GM19452 (cell line): ENCODE measurements at regions not wholly inside any gene's neighbourhood (a gene's known extent, or its start where the extent isn't known, plus 50 kb on each side); places are given as distances from the start of the nearest gene placed in this dataset.
"Not testable (repeated sequence)": the region's sequence is repeated elsewhere in the genome, so short reads cannot be mapped to it uniquely, and the experiment has no call there.

Source experiments
- ATAC-seq: cut with Tn5 transposase; IDR thresholded peaks from one replicate; pipeline ENCODE4 v1.9.1; 2021; ENCODE audit not compliant: unreplicated experiment

DNA sequence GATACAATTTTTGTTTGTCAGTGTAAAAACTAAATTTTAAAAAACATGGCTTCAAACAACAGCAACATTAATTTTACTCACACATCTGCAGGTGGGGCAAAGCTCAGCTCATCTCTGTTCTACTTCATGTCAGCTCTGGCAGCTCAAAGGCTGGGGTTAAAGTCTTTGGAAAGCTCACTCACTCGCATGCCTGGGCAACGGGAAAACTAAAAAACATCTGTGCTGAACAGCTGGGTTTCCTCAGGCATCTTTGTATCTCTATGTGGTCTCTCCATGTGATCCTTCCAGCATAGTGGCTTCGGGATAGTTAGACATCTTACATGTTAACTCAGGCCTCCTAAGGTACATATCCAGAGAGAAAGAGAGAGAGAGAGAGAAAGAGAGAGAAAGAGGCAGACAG is 499.6 kb downstream of the RFPL4B start:
- no peak for ATAC-seq

DNA sequence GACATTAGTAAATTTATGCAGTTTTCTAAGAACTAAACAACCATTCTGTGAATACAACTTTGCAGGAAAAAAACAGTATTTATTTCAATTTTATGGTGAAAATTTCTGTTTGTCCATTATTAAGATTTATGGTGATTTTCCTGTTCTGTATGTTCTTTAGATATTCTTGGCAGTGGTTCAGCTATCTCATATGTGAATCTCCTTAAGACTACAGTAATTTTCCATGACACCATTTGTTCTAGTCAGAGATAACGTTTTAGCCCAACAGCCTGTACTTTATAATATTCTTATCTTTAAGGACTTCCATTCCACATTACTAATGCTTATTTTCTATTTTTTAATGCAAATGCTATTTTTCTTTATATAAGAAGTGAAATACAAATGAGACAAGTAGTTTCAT is 504.0 kb downstream of the RFPL4B start:
- no peak for ATAC-seq

DNA sequence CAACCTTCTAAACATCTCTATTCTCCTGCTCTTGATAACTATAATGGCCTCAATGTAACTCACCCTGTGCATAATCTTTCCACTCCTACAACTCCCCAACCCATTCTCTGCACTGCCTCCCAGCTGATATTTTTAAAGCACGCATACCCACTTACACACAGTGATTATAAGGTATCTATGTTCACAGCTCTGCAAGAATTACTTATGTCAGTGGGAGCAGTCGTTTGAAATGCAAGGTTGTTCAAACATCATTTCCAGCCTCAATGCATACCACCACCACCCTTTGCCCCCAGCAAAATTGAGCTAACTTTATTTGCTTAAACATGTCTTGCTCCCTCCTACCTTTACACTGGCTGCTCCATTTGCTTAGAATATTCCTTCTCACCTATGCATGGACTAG is 506.0 kb downstream of the RFPL4B start:
- ATAC-seq, result no peak

DNA sequence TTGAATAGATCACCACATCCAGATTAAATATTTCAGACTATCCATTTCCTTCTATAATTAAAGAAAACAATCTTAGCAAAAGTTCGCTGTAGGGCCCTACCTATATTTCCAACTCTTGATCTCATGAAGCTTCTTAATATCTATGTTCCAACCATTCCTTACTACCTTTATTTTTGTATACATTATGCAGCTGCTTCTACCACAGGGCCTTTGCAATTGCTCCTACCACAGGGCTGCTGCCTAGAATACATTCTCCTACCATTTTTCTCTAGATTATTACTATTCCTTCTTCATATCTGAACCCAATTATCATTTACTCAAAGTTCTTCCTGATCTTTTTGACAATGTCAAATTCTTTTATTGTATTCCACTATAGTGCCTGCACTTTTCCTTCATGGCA is 516.6 kb downstream of the RFPL4B start:
- ATAC-seq, result no peak

DNA sequence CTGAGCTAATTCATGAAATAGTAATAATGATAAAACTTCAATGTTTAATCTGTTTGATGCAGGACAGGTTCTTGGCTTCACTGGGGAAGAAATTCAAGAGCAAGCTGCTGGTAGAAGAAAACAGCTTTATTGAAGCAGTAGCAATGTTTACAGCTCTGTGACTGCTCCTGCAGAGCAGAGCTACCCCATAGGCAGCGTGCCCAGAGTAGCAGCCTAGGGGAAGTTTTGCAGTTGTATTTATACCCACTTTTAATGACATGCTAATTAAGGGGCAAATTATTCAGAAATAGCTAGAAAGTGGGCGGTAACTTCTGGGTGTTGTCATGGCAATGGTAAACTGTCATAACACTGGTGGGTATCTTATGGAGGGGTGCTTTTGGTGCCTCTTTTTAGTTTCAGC is 518.0 kb downstream of the RFPL4B start:
- ATAC-seq, result no peak

DNA sequence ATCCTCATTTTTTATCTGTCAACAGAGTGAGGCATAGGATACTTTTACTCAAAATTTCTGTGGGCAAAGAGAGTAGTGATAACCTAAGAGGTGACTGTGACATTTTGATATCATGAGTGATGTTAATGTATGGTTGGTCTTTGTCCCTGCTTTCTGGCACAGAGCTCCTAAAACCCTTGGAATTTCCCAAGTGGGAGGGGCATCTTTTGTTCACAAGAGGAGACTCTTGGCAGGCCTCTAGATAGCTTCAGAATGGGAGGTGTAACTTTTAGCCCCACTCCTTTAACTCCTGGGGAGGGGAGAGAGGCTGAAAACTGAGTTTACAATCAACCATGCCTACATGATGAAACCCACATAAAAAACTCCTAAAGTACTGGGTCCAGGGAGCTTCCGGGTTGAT is 527.8 kb downstream of the RFPL4B start:
- ATAC-seq, result no peak

DNA sequence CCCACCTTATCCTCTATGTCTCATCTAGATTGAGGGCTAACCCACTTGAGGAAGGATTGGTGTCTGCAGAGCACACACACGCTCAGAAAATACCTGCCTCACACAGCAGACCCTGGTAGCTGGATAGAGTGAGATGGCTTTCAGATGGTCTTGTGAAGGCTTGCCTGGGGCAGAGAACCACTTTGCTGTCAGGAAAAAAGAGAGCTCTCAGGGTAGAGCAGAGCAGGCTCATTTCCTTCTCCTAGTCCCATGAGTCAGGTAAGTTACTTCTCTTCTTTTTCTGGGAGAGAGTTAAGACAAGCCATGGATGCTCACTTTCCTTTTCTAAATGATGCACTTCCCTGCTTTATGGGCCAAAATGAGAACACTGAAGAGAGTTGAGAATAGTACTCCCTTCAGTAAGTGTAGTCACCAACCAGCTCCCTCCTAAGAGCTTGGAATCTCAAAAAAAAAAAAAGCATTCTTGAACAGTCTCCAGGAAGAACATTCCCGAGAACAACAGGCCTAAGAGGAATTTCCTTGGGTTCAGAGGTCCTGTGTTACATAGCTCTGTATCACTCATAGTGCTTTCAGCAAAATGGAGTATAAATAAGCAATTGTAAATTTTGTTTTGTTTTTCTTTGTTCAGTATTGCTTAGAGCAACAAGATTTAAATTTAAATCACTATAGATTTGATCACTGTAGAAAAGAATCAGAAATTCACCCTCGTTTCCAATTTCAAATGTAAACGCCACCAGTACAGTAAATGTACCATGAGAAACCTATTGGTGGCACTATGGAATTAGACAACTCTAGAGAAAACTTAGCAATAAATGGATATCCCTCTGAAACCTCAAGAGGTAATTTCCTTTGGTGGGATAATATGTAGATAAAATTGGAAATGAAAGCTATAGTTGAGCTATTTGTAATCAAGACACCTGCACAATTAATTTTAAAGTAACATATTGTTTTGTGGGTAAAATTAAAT is 530.3 kb downstream of the RFPL4B start:
- ATAC-seq, result no peak

DNA sequence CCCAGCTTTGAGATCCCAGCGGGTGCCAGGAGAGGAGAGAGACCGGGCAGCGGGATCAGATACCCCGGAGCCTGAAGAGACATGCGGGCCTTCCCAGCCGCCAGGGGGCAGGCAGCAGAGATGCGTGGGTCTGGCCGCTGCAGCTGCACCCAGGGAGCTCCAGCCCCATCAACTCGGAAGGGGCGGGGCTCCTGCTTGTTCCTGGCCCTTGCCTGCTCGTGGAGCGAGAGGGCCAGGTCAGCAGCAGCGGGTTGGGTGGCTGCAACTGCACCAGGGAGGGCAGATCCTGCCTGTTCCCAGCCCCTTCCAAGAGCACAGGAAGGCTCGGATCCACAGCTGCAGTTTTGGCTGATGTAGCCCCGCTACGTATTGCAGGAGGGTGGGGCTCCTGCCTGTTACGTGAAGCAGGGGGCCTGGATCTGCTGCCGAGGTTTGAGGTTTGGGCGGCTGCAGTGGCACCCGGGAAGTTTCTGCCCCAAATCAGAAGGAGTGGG is 532.8 kb downstream of the RFPL4B start:
- no peak for ATAC-seq

DNA sequence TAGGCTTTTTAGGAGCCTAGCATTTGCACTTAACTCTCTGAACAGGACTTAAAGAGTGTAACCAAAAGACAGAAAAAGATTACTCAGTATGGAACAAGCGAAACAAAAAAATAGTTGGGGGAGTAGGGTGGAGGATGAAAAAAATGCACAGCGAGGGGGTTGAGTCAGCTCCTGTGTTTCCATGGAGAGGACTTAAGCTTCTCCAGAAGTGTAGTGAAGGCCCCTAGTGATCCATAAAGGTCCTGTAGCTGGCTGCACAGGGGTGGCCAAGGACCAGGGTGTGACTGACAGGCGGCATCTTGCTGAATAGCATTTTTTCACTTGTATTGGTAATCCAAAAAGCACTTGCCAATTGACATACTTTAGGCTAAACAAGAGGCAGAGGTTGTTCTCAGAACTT is 533.9 kb downstream of the RFPL4B start:
- no peak for ATAC-seq

DNA sequence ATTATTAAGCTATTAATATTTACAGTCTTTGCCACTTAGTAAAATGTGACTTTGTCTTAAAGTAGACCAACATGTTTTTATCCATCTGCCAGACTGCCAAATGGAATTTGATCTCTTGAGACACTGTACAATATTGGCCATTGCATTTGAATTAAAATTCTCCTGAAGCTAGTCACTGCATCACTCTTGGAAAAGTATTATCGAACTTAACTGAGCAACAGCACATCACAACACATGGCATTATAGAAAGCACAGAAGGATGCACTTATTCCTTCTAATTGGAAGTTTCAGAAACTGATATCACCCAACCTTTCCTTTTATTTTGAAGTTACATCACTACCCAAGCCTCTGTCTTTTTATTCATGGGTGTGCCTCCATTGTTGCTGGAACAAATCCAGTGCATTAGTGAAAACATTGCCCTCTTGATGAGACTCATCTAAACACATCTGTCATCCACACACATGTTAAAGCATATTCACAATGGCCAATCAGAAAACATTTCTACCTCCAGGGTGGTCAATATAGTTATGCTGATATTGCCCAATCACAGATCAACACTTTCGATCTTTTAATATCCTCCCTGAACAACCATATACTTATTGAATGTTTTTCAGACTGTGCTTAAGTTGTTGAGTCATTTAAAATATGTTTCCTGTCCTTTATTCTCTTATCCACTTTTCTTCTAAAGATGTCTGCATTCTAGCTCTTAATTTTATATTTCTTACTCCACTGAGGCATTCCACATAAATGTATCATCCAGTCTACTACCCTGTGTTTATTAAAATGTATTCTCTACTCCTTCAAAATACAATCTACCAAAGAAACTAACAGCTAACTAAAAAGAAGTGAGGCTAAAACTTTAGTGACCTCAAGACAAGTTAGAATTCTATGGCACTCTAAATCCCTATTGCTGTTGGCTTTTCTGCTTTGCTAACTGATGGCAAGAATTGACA is 535.0 kb downstream of the RFPL4B start:
- no peak for ATAC-seq

DNA sequence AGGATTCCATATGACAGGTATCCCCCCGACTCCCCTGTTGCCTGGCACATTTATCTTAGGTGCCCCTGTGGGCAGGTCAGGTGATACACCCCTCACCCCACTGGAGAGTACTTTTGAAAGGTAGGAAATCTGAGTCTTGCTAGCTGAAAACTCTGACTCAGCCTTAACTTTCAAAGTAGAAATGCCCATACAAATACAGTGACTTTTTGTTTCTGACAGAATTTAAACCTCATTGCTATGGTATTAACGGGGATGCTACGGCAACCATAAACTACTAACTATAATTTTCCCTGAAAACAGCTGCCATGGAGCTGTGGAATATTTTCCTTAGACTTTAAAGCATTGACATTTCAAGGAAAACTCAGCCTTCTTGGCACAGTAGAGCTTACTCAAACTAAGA is 536.0 kb downstream of the RFPL4B start:
- no peak for ATAC-seq

DNA sequence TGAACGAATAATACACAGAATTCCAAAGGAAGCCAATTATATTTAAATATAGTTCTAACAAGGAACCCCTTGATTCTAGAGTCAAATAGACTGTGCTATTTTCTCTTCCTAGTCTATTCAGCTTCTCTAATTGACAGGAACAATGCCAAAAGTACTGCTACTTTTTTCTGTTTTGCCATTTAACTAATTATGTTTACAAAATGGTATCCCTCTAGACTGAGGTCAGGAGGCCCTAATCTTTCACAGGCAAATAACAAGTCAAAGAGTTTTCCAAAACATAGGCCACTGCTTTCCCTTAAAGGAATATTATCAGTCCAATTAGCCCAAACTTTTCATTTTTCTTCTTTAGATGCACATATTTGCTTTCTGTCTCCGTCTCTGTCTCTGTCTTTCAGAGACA is 539.3 kb downstream of the RFPL4B start:
- no peak for ATAC-seq

DNA sequence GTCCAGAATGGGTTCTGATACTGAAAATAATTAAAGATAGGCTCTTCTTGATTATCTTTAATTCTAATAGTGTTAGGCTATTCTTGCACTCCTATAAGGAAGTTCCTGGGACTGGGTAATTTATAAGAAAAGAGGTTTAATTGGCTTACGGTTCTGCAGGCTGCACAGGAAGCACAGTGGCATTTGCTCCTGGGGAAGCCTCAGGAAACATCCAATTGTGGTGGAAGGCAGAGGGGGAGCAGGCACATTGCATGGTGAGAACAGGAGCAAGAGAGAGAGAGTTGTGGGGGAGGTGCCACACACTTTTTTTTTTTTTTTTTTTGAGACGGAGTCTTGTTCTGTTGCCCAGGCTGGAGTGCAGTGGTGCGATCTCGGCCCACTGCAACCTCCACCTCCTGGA is 540.3 kb downstream of the RFPL4B start:
- not testable (repeated sequence) for ATAC-seq

DNA sequence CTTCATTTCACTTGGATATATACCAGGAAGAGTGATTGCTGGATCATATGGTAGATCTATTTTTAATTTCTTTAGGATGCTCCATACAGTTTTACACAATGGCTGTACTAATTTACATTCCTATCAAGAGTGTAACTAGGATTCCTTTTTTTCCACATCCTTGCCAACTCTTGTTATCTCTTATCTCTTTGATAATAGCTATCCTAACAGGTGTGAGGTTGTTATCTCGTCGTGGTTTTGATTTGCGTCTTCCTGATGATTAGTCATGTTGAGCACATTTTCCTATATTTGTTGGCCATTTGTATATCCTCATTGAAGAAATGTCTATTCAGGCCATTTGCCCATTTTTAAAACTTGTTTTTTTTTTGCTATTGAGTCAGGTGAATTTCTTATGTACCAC is 552.4 kb downstream of the RFPL4B start:
- no peak for ATAC-seq

DNA sequence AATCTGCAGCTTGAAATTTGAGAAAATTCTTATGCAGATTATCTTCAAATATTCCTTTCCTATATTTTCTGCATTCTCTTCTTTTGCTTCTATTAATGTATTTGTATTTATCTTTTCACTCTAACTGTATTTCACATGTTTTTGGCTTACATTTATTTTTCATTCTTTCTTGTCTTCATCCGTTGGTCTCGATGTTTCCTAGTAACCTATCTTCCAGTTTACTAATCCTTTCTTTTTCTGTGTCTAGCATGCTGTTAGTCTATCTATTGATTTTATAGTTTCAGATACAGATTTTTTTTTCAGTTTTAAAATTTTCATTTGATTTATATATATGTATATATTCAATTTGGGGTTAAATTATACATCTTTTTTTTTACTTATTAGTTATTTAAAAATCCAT is 556.2 kb downstream of the RFPL4B start:
- ATAC-seq, result no peak

DNA sequence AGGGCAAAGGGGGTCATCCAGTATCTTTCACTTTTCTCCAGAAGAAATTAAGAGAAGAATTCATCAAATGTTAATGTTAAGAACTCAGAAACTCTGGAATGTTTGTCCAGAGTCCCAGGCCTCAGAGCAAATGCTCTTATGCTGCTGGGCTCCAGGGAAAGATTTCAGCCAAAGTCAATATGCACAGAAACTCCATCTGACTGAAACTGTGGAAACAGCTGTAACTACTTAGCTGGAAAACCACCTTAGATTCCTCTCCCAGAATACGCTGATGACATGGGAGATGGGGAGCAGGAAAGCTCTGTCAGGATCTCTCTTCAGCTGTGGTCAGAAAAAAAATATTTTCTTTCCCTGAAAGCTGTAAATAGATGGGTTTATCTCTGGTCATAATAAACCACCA is 559.6 kb downstream of the RFPL4B start:
- no peak for ATAC-seq

DNA sequence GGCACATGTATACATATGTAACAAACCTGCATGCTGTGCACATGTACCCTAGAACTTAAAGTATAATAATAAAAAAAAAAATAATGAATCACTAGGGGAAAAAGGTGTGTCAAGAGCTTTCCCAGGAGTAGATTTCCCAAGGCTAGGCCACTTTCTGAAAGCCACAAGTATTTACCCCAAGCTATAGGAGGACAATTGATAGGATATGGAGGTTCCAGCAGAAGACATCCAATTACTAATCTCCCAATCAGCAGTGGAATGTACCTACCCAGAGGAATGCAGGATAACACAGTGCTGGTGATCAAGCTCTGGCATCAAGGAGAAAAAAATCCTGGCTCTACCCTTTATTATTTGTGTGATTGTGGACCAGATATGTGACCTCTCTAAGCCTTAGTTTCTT is 562.7 kb downstream of the RFPL4B start:
- no peak for ATAC-seq

DNA sequence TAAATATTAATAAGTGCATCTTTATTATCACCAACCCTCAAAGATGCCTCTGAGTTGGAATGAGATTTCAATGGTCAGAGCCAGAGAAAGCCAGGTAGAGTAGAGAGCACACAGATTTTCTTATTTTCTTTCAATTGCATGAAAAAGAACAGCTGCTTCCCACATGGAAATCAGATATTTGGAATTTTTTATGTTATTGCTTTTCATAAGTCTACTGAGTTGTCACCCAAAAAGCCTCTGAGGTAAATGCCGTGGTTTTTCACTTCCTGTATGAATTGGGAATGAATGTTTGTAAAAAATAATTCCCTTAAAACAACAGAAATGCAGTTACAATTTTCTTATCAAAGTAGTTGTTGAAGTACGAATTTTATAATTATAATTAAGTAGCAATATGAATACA is 563.1 kb downstream of the RFPL4B start:
- no peak for ATAC-seq

DNA sequence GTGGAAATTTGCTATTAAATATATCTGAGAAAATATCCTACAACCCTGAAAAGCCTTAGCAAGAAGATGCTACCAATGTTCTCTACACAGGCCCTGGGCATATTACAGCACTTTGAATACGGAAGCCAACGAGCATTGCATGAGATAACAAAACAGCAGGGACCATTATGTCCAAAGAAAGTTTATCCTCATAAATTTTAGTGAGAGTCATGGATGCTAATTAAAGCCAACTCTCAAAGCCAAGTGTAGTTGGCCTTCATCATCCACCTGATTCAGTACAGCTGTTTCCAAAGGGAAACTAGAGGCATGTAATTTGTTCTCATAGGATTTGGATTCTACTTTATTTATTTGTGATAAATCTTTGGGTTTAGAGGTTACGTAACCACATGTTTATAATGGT is 564.8 kb downstream of the RFPL4B start:
- no peak for ATAC-seq

DNA sequence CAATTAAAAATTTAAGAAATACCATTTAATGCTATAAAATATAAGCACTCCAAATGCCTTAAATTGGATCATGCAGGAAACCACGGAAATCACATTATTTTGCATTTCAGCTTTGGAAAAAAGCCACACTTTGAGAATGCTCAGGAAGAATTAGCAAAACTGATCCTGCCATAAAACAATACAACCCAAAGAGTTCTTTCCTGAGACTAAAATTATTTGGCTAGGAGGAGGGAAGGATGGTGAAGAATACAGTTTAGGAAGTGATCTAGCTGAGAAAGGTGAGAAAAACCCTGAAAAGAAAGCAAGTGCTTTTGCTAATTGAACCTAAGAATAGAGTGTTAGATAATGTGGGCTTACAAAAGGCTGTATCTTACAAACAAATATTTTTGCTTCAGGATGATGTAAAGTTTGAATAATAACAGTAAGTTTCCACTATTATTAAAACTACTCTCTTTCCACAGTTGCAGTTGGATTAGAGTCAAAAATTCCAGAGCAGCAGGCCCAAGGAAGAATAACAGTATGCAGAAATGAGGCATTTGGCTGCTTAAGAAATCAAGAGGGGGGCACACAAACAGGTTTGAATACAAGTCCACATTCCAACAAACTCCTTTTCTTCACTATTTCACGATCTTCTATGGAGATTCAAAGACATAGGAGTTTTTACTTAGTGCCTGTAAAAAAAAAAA is 565.4 kb downstream of the RFPL4B start:
- no peak for ATAC-seq

DNA sequence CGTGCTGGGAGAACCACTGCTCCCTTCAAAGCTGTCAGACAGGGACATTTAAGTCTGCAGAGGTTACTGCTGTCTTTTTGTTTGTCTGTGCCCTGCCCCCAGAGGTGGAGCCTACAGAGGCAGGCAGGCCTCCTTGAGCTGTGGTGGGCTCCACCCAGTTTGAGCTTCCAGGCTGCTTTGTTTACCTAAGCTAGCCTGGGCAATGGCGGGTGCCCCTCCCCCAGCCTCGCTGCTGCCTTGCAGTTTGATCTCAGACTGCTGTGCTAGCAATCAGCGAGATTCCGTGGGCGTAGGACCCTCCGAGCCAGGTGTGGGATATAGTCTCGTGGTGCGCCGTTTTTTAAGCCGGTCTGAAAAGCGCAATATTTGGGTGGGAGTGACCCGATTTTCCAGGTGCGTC is 572.6 kb downstream of the RFPL4B start:
- not testable (repeated sequence) for ATAC-seq
